H9 (cell line): ENCODE measurements at regions not wholly inside any gene's neighbourhood (a gene's known extent, or its start where the extent isn't known, plus 50 kb on each side); places are given as distances from the start of the nearest gene placed in this dataset.

Experiments
- DNase-seq: peaks from one replicate; pipeline ENCODE4 v3.0.0-alpha.2; 2017
- H2AFZ ChIP-seq: one replicate; pipeline ENCODE4 v1.6.1; 2013; ENCODE audit warnings: mild to moderate bottlenecking, low read length, control low read depth, moderate library complexity
- H2AK5ac ChIP-seq: 2 replicates; pipeline ENCODE4 v1.6.1; 2013; ENCODE audit warnings: low read length, control low read depth, mixed read lengths; ENCODE audit not compliant: insufficient read length
- H2BK120ac ChIP-seq: one replicate; pipeline ENCODE4 v1.6.1; 2013; ENCODE audit warnings: low read depth, mild to moderate bottlenecking, low read length, control low read depth, inconsistent platforms; ENCODE audit not compliant: poor library complexity, severe bottlenecking
- H2BK12ac ChIP-seq: 2 replicates; pipeline ENCODE4 v1.6.1; 2013; ENCODE audit warnings: low read length, control low read depth, mixed read lengths, low read depth; ENCODE audit not compliant: insufficient read length
- H2BK15ac ChIP-seq: 2 replicates; pipeline ENCODE4 v1.6.1; 2013; ENCODE audit warnings: low read depth, low read length, control low read depth
- H2BK20ac ChIP-seq: one replicate; pipeline ENCODE4 v1.6.1; 2013; ENCODE audit warnings: low read depth, mild to moderate bottlenecking, low read length, control low read depth, inconsistent platforms; ENCODE audit not compliant: poor library complexity, severe bottlenecking
- H2BK5ac ChIP-seq: 2 replicates; pipeline ENCODE4 v1.6.1; 2013; ENCODE audit warnings: low read length, control low read depth, mixed read lengths; ENCODE audit not compliant: insufficient read length
- H3K14ac ChIP-seq: 2 replicates; pipeline ENCODE4 v1.6.1; 2013; ENCODE audit warnings: low read length, control low read depth; ENCODE audit not compliant: insufficient read depth
- H3K18ac ChIP-seq: 2 replicates; pipeline ENCODE4 v1.6.1; 2013; ENCODE audit warnings: low read depth, mild to moderate bottlenecking, mixed read lengths, low read length, control low read depth; ENCODE audit not compliant: insufficient read length
- H3K23ac ChIP-seq: 2 replicates; pipeline ENCODE4 v1.6.1; 2013; ENCODE audit warnings: low read length, control low read depth, mixed read lengths, low read depth; ENCODE audit not compliant: insufficient read length
- H3K23me2 ChIP-seq: 2 replicates; pipeline ENCODE4 v1.6.1; 2013; ENCODE audit warnings: low read depth, mild to moderate bottlenecking, mixed read lengths, low read length, control low read depth; ENCODE audit not compliant: insufficient read length, poor library complexity, severe bottlenecking
- H3K27ac ChIP-seq: 2 replicates; pipeline ENCODE4 v1.5.1; 2013; ENCODE audit warnings: low read length, control low read depth, mixed read lengths, low read depth; ENCODE audit not compliant: insufficient read length
- H3K27me3 ChIP-seq: 2 replicates; pipeline ENCODE4 v1.6.1; 2013; ENCODE audit warnings: low read length, control low read depth, inconsistent platforms; ENCODE audit not compliant: insufficient read depth
- H3K4ac ChIP-seq: 2 replicates; pipeline ENCODE4 v1.6.1; 2013; ENCODE audit warnings: low read depth, mild to moderate bottlenecking, control low read depth, inconsistent platforms, low read length, moderate library complexity
- H3K4me1 ChIP-seq: 2 replicates; pipeline ENCODE4 v1.6.1; 2013; ENCODE audit warnings: low read length, control low read depth, inconsistent platforms; ENCODE audit not compliant: insufficient read depth
- H3K4me2 ChIP-seq: 2 replicates; pipeline ENCODE4 v1.6.1; 2013; ENCODE audit warnings: low read length, control low read depth, mixed read lengths; ENCODE audit not compliant: insufficient read length, insufficient read depth
- H3K56ac ChIP-seq: 2 replicates; pipeline ENCODE4 v1.6.1; 2013; ENCODE audit warnings: low read depth, mild to moderate bottlenecking, mixed read lengths, low read length, control low read depth; ENCODE audit not compliant: insufficient read length
- H3K79me1 ChIP-seq: 2 replicates; pipeline ENCODE4 v1.6.1; 2013; ENCODE audit warnings: low read depth, mild to moderate bottlenecking, moderate library complexity, low read length, control low read depth, inconsistent platforms; ENCODE audit not compliant: insufficient read depth, poor library complexity, severe bottlenecking
- H3K79me2 ChIP-seq: 2 replicates; pipeline ENCODE4 v1.6.1; 2013; ENCODE audit warnings: low read length, control low read depth, inconsistent platforms; ENCODE audit not compliant: insufficient read depth
- H3K9ac ChIP-seq: 2 replicates; pipeline ENCODE4 v1.6.1; 2013; ENCODE audit warnings: low read length, control low read depth, mixed read lengths; ENCODE audit not compliant: insufficient read length; ENCODE audit errors: extremely low read depth
- H3K9me3 ChIP-seq: one replicate; pipeline ENCODE4 v1.6.1; 2013; ENCODE audit warnings: low read depth, low read length, inconsistent platforms; ENCODE audit not compliant: control insufficient read depth
- H3T11ph ChIP-seq: one replicate; pipeline ENCODE4 v1.6.1; 2013; ENCODE audit warnings: mild to moderate bottlenecking, low read length, control low read depth, inconsistent platforms
- H4K20me1 ChIP-seq: one replicate; pipeline ENCODE4 v1.6.1; 2013; ENCODE audit not compliant: control insufficient read depth, insufficient read length, insufficient read depth
- H4K5ac ChIP-seq: 2 replicates; pipeline ENCODE4 v1.6.1; 2013; ENCODE audit warnings: low read depth, mild to moderate bottlenecking, mixed read lengths, low read length, control low read depth; ENCODE audit not compliant: insufficient read length
- H4K8ac ChIP-seq: replicated peaks from 2 replicates; pipeline ENCODE4 v1.6.1; 2013; ENCODE audit warnings: low read length, control low read depth, mixed read lengths, low read depth; ENCODE audit not compliant: insufficient read length
- H4K91ac ChIP-seq: 2 replicates; pipeline ENCODE4 v1.6.1; 2013; ENCODE audit warnings: low read depth, mild to moderate bottlenecking, moderate library complexity, mixed read lengths, low read length, control low read depth; ENCODE audit not compliant: insufficient read length
- H3K27ac Mint-ChIP-seq, 3 experiments: 2 replicates in 2 of 3; 3 replicates in 1 of 3; pipeline ENCODE4 v1.8.0; 2020 to 2021; ENCODE audit warnings: mixed read lengths in 3 of 3, mild to moderate bottlenecking in 1 of 3, moderate library complexity in 1 of 3
- H3K27me3 Mint-ChIP-seq: 2 replicates; pipeline ENCODE4 v1.8.0; 2021; ENCODE audit warnings: low read depth, mild to moderate bottlenecking, moderate library complexity, mixed read lengths
- H3K36me3 Mint-ChIP-seq, 3 experiments: 2 replicates in 2 of 3; 3 replicates in 1 of 3; pipeline ENCODE4 v1.8.0; 2020 to 2021; ENCODE audit warnings: low read depth in 3 of 3, mixed read lengths in 3 of 3; ENCODE audit not compliant: insufficient read depth in 1 of 3
- H3K4me1 Mint-ChIP-seq, 2 experiments: 2 replicates each; pipeline ENCODE4 v1.8.0; 2020; ENCODE audit warnings: mixed read lengths in 2 of 2
- H3K4me3 Mint-ChIP-seq, 2 experiments: 2 replicates in 1 of 2; 3 replicates in 1 of 2; pipeline ENCODE4 v1.8.0; 2020 to 2021; ENCODE audit warnings: mild to moderate bottlenecking in 2 of 2, mixed read lengths in 2 of 2, moderate library complexity in 1 of 2
- H3K9me3 Mint-ChIP-seq, 2 experiments: 2 replicates in 1 of 2; 3 replicates in 1 of 2; pipeline ENCODE4 v1.8.0; 2020; ENCODE audit warnings: mild to moderate bottlenecking in 2 of 2, mixed read lengths in 2 of 2, moderate library complexity in 1 of 2
- WGBS: extraction: QIAGEN DNeasy Blood & Tissue Kit; methylation state at CpG from one replicate; pipeline ENCODE4 v1.1.7; 2013; ENCODE audit warnings: missing lambda C conversion rate, low lambda C conversion rate, mixed read lengths; ENCODE audit not compliant: insufficient read length; ENCODE audit errors: extremely low coverage; 5-methylcytosine and 5-hydroxymethylcytosine counted together
- TF ChIP-seq, protein P1 (sequence below): fragments of 200-600 bp; sonication (generic); conservative IDR thresholded peaks from 3 replicates; pipeline ENCODE4 v1.8.0; 2021; ENCODE audit warnings: antibody characterized with exemption, mild to moderate bottlenecking

DNA sequence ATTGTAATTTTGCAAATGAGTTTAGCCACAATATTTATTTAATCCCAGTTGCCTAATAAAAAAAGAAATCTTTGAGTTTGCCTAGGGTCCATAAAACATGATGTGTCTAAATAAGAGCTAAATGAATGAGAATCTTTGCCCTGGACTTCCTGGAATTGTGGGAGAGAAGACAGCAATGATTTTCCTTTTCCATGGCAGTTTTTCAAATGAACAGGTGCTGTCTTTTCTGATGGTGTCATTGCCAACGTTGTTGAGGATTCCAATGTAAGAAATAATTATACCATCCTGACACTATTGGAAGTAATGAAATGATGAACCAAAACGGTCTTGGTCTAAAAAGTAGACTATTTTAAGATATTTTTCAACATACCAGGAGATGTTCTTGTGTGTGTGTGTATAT lies 984.7 kb upstream of the CELF2 start:
- H3K4ac ChIP-seq: no peak overlapping the region
- no peak overlapping the region for H2AFZ ChIP-seq
- H2BK120ac ChIP-seq: no peak overlapping the region
- no peak overlapping the region for H3K27ac ChIP-seq
- H3K9me3 Mint-ChIP-seq: no peaks in the 10 kb centered on the region; a peak in 1 of 5 replicates
- H3K9me3 ChIP-seq: no peaks in the 10 kb centered on the region
- H3K4me1 ChIP-seq: no peaks in the 10 kb centered on the region
- H4K91ac ChIP-seq: no peak overlapping the region
- no peak overlapping the region for H3K4me2 ChIP-seq
- H3K27me3 Mint-ChIP-seq: peaks cover 1% of the 10 kb centered on the region; the same call in 1 of the 2 replicates
- TF ChIP-seq, protein P1, sequence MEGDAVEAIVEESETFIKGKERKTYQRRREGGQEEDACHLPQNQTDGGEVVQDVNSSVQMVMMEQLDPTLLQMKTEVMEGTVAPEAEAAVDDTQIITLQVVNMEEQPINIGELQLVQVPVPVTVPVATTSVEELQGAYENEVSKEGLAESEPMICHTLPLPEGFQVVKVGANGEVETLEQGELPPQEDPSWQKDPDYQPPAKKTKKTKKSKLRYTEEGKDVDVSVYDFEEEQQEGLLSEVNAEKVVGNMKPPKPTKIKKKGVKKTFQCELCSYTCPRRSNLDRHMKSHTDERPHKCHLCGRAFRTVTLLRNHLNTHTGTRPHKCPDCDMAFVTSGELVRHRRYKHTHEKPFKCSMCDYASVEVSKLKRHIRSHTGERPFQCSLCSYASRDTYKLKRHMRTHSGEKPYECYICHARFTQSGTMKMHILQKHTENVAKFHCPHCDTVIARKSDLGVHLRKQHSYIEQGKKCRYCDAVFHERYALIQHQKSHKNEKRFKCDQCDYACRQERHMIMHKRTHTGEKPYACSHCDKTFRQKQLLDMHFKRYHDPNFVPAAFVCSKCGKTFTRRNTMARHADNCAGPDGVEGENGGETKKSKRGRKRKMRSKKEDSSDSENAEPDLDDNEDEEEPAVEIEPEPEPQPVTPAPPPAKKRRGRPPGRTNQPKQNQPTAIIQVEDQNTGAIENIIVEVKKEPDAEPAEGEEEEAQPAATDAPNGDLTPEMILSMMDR: no peak
- H3K79me2 ChIP-seq: no peaks in the 10 kb centered on the region
- no peak overlapping the region for H4K8ac ChIP-seq
- no peak overlapping the region for H2BK20ac ChIP-seq
- H3K27me3 ChIP-seq: no peaks in the 10 kb centered on the region
- no peak overlapping the region for H2AK5ac ChIP-seq
- no CpG with 5 or more reads among the region's 2 CpGs for WGBS
- no peak overlapping the region for H3K23ac ChIP-seq
- no peak overlapping the region for H3K4me3 Mint-ChIP-seq
- no peak overlapping the region for H4K5ac ChIP-seq
- no peaks in the 10 kb centered on the region for H4K20me1 ChIP-seq
- no peak for DNase-seq
- H3K36me3 Mint-ChIP-seq: no peaks in the 10 kb centered on the region
- H2BK12ac ChIP-seq: no peak overlapping the region
- H3K27ac Mint-ChIP-seq: no peak overlapping the region
- H3K56ac ChIP-seq: no peak overlapping the region
- no peaks in the 10 kb centered on the region for H3K23me2 ChIP-seq
- no peak overlapping the region for H2BK5ac ChIP-seq
- H3K9ac ChIP-seq: no peak overlapping the region
- H3K4me1 Mint-ChIP-seq: no peaks in the 10 kb centered on the region
- H3K14ac ChIP-seq: no peak overlapping the region
- no peak overlapping the region for H3K18ac ChIP-seq
- H3K79me1 ChIP-seq: no peaks in the 10 kb centered on the region
- no peak overlapping the region for H2BK15ac ChIP-seq
- H3T11ph ChIP-seq: no peak overlapping the region
